Body of pancreas (tissue), 4 donors: ENCODE measurements at regions not wholly inside any gene's neighbourhood (a gene's known extent, or its start where the extent isn't known, plus 50 kb on each side); places are given as distances from the start of the nearest gene placed in this dataset.

Source experiments
- POLR2A ChIP-seq, 3 donors: fragments of 450-650 bp; IDR thresholded peaks; one replicate each; pipeline ENCODE4 v1.6.1; 2016; ENCODE audit warnings: antibody characterized with exemption in 3 of 3, mild to moderate bottlenecking in 2 of 3
- TF ChIP-seq, protein P1 (sequence below), 7 experiments: fragments of 450-650 bp in 4 of 7; fragments of 200-600 bp in 3 of 7; sonication (generic) in 3 of 7; IDR thresholded peaks; one replicate each; pipeline ENCODE4 v1.5.1; 2016 to 2019; ENCODE audit warnings: antibody characterized with exemption in 7 of 7

- TF ChIP-seq, protein P1, sequence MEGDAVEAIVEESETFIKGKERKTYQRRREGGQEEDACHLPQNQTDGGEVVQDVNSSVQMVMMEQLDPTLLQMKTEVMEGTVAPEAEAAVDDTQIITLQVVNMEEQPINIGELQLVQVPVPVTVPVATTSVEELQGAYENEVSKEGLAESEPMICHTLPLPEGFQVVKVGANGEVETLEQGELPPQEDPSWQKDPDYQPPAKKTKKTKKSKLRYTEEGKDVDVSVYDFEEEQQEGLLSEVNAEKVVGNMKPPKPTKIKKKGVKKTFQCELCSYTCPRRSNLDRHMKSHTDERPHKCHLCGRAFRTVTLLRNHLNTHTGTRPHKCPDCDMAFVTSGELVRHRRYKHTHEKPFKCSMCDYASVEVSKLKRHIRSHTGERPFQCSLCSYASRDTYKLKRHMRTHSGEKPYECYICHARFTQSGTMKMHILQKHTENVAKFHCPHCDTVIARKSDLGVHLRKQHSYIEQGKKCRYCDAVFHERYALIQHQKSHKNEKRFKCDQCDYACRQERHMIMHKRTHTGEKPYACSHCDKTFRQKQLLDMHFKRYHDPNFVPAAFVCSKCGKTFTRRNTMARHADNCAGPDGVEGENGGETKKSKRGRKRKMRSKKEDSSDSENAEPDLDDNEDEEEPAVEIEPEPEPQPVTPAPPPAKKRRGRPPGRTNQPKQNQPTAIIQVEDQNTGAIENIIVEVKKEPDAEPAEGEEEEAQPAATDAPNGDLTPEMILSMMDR (IDR thresholded peaks at IDR 0.05) = no peak
- no peak for TF ChIP-seq POLR2A (IDR thresholded peaks at IDR 0.05)
Measured at GRCh38 chr12:124184456-124184855, 110.4 kb upstream of the RFLNA start.
